Keratinocyte (primary cell): ENCODE measurements at regions not wholly inside any gene's neighbourhood (a gene's known extent, or its start where the extent isn't known, plus 50 kb on each side); places are given as distances from the start of the nearest gene placed in this dataset.

ENCODE experiments used
- CTCF ChIP-seq, 3 experiments: IDR thresholded peaks in 1 of 3; conservative IDR thresholded peaks in 1 of 3; optimal IDR thresholded peaks in 1 of 3; 2 replicates in 2 of 3; 3 replicates in 1 of 3; pipeline versions ENCODE3 to v1.5.1; 2011; ENCODE audit warnings: low read length in 3 of 3, mild to moderate bottlenecking in 3 of 3, moderate library complexity in 2 of 3, control low read depth in 1 of 3, inconsistent platforms in 1 of 3; ENCODE audit not compliant: insufficient read depth in 2 of 3; ENCODE audit errors: extremely low read depth in 1 of 3
- EZH2 ChIP-seq: IDR thresholded peaks from one replicate; pipeline ENCODE4 v1.6.1; 2012; ENCODE audit warnings: inconsistent platforms, mild to moderate bottlenecking, low read length, moderate library complexity

- no peak for TF ChIP-seq CTCF (optimal IDR thresholded peaks at IDR 0.05 in 1 of 3, IDR thresholded peaks at IDR 0.05 in 1 of 3, conservative IDR thresholded peaks at IDR 0.05 in 1 of 3; ENCODE audit: extremely low read depth in 1 of 3, insufficient read depth in 2 of 3, low read length in 3 of 3)
- no peak for TF ChIP-seq EZH2
Measured at GRCh38 chr1:103365860-103366569, 159.5 kb upstream of the RNPC3 start.
